Thyroid gland (tissue), 4 donors: ENCODE measurements at regions not wholly inside any gene's neighbourhood (a gene's known extent, or its start where the extent isn't known, plus 50 kb on each side); places are given as distances from the start of the nearest gene placed in this dataset.

Experiments used
- POLR2A ChIP-seq, 2 donors: fragments of 450-650 bp; IDR thresholded peaks; one replicate each; pipeline ENCODE4 v1.6.1; 2017; ENCODE audit warnings: antibody characterized with exemption in 2 of 2, mild to moderate bottlenecking in 2 of 2, moderate library complexity in 1 of 2
- TF ChIP-seq, protein P1 (sequence below), 6 experiments: fragments of 200-600 bp in 3 of 6; fragments of 450-650 bp in 3 of 6; sonication (generic) in 3 of 6; IDR thresholded peaks; one replicate each; pipeline ENCODE4 v1.5.1; 2016 to 2019; ENCODE audit warnings: antibody characterized with exemption in 6 of 6, mild to moderate bottlenecking in 2 of 6, inconsistent platforms in 1 of 6, moderate library complexity in 1 of 6

DNA sequence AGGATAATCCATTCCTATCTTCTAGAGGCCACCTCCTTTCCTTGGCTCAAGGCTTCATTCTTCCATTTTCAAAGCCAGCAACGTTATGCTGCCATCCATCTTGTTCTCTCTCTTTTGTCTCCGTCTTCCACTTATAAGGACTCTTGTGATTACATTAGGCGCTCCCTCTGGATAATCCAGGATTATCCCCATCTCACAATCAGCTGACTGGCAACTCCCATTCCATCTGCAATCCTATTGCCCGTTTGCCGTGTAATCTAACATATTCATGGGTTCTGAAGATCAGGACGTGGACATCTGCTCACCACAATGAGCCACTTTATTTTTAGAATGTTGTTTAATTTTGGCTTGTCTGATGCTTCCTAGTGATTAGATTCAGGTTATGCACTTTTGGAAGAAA is 89.3 kb downstream of the EBNA1BP2 start:
- TF ChIP-seq, protein P1, sequence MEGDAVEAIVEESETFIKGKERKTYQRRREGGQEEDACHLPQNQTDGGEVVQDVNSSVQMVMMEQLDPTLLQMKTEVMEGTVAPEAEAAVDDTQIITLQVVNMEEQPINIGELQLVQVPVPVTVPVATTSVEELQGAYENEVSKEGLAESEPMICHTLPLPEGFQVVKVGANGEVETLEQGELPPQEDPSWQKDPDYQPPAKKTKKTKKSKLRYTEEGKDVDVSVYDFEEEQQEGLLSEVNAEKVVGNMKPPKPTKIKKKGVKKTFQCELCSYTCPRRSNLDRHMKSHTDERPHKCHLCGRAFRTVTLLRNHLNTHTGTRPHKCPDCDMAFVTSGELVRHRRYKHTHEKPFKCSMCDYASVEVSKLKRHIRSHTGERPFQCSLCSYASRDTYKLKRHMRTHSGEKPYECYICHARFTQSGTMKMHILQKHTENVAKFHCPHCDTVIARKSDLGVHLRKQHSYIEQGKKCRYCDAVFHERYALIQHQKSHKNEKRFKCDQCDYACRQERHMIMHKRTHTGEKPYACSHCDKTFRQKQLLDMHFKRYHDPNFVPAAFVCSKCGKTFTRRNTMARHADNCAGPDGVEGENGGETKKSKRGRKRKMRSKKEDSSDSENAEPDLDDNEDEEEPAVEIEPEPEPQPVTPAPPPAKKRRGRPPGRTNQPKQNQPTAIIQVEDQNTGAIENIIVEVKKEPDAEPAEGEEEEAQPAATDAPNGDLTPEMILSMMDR (IDR thresholded peaks at IDR 0.05): no peak
- TF ChIP-seq POLR2A (IDR thresholded peaks at IDR 0.05): no peak
